C1 segment of cervical spinal cord (tissue), 14 donors: ENCODE measurements at regions not wholly inside any gene's neighbourhood (a gene's known extent, or its start where the extent isn't known, plus 50 kb on each side); places are given as distances from the start of the nearest gene placed in this dataset.

ENCODE experiments used
- DNase-seq, 14 donors: peaks; one replicate each; lab custom pipeline; 2025; lab: John Stamatoyannopoulos, UW

- no peak for DNase-seq
These were observed 1160.4 kb downstream of the BRD1 start for GRCh38 chr22:48667289-48667688.

- DNase-seq = no peak
These were observed 1161.1 kb downstream of the BRD1 start for GRCh38 chr22:48666620-48667019.

GRCh38 chr22:48665311-48665995, 1162.2 kb downstream of the BRD1 start:
- no peak for DNase-seq

DNA sequence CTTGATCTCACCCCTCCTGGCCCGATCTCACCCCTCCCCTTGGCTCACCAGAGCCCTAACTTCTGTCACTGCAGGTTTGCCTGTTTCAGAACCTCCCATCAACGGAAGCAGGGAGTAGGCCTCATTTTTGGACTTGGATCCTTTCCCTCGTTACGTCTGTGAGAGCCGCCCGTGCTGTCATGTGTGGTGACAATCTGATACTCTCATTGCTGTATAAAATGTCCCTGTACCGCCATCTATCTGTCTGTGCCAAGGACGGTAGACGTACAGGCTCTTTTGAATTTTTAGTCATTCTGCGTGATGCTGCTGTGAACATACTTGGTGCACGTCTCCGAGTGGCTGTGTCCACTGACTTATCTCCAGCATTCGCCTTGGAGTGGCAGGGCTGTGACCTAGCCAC, 1163.1 kb downstream of the BRD1 start:
- DNase-seq = no peak

DNA sequence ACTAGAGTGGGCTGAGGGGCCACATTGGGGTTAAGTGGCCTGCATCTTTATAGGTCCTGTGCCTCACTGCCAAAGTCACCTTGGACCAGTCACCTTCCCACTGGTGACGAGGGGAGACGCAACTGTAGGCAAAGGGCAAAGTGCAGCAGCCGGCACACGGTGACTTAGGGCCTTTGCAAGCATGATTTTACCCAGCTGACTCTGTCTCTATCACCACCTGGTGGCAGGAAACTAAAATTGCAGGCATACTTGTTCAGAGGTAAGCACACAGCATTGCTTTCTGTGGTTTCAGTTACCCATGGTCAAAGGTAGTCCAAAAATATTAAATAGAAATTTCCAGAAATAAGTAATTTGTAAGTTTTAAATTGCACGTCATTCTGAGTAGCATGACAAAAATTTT, 1164.4 kb downstream of the BRD1 start:
- no peak for DNase-seq

GRCh38 chr22:48662476-48663135, 1165.1 kb downstream of the BRD1 start:
- no peak for DNase-seq

- DNase-seq = no peak
These were observed 1165.7 kb downstream of the BRD1 start for GRCh38 chr22:48661984-48662383.

DNA sequence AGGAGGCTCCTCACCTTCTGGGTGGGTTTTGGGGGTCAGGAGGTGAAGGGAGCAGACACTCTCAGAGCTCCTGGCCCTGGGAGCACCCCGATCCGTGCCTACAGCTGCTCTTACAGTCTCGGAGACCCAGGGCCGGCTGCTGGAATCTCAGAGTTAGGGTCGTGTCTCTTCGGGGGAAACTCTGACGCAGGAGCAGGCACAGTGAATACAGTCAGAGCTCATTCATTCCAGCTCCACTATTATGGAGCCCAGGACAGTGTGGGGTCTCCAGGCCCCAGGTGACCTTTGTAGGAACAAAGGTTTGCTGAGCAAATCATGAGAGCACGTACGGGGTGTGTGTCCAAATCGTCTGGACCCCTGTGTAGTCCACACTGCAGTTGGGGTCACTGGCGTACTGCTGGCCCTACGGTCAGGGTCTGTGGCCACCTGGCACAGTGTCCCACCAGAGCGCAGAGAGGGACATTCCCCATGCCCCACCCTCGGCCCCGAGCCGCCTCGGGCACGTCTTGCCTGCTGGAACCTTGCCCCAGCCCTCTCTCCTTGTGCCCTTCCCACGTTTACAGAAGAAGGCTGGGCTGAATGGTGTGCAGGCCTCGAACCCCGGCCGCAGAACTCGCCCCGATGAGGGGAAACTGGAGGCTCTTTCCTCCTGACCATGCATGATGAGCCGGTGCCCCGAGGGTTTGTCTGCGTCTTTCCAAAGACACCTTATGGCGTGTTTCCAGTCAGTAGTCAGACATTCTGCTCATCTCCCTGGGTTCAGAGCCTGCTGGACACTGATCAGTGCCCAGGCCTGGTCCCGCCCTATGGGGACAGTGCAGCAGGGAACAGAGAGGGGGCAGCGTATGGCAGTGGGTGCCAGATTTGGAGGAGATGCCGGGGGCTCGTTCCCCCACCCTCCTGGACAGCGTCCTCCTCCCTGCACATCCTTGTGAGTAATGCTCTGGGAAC, 1166.6 kb downstream of the BRD1 start:
- peak in 1 of 14 donors; percentile 21 for DNase-seq

- no peak for DNase-seq
These were observed 1167.4 kb downstream of the BRD1 start for GRCh38 chr22:48660104-48660789.

GRCh38 chr22:48659404-48659996, 1168.2 kb downstream of the BRD1 start:
- DNase-seq = no peak

DNA sequence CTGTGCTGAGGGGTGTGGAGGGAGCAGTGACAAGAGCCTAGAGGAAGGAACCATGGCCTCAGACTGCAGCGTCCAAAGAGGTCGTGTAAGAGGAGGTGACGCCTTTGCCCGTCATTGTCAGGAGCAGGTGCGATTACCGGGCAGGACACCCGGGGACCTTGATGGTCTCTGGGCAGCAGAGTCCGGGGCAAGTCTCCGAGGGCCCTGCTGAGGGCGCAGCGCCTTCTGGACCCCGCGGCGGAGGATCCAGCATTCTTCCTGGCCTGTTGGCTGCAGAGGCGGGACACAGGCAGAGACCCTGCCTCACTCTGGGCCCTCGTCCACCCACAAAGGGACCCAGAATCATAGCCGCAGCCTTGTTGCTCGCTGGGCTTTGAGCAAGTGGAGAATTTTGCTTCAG, 1168.8 kb downstream of the BRD1 start:
- DNase-seq = no peak

- DNase-seq = no peak
These were observed 1169.4 kb downstream of the BRD1 start for GRCh38 chr22:48658246-48658645.

DNA sequence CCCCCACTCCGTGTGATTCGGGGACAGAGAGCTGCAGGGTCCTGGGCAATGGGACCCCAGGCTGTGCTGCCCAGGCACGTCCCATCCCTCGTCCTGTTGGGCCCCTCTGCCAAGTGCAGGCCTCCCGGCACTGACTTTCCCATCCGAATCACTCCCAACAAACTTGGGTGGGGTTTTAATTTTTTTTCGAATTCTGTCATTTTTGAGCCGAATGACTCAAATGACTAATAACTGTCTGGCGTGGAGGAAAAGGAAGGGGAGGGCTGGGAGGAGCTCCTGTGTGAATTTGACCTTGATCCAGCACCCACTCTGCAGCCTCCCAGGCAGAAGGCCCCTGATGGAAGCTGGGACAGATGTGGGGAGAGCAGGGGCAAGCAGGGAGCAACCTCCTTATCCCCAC, 1173.2 kb downstream of the BRD1 start:
- DNase-seq = no peak

- no peak for DNase-seq
These were observed 1173.7 kb downstream of the BRD1 start for GRCh38 chr22:48653929-48654328.

GRCh38 chr22:48653306-48653705, 1174.4 kb downstream of the BRD1 start:
- no peak for DNase-seq

DNA sequence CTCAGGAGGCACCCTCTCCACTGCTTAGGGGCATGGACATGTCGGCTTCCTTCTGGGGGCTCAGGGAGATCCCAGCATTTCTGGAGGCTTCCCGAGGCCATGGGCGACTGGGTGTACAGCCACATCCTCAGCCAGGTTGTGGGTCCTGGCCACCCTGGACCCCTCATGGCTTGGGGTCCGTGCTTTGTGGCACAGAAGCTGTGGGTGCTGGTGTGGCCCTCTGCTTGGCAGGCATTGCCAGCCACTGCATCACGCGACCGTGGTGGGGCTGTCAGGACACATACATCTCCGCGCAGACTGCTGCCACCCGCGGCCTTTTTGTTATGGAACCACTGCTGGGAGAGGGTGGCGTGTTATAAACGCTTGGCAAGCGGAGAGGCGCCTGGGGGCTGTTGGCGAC, 1174.9 kb downstream of the BRD1 start:
- no peak for DNase-seq

- DNase-seq = no peak
These were observed 1175.6 kb downstream of the BRD1 start for GRCh38 chr22:48651981-48652538.

DNA sequence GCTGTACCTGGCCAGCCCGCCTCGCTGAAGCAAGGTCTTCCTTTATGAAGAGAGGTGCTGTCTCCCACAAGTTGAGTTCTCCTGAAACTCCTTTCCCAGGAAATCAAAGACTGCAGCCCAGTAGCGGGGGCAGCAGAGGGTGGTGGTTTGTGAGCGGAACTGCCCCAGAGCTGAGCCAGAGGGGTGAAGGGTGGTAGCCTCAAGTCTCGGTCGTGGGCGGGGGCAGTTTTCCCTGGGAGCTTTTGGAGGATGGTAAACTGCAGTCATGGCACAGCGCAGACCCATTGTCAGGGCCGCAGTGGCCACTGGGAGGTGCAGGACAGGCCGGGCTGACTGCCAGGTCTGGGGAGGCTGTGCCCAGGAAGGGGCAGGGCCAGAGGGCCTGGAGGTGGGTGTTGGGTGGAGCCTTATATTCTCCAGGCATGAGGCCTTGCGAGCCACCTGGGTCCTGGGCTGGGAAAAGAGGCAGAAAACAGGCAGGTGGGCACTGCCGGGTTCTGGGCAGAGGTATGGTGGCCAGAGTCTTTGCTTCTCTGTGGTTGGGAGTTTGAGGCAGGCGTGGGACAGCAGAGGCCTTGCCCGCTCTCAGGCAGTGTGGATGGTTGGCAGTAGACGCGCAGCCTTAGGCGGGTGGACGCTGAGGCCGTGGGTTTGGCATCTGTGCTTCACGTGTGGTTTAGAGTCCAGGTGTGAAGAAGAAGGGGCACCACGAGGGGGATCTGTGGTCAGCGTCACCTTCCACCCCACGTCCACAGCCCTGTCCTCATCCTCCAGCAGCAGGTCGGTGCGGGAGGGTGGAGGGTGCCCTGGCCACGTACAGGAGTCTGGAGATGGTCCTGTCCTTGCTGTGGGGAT, 1176.4 kb downstream of the BRD1 start:
- DNase-seq = peak in 10 of 14 donors; percentile 23 to 73 (median 42)

DNA sequence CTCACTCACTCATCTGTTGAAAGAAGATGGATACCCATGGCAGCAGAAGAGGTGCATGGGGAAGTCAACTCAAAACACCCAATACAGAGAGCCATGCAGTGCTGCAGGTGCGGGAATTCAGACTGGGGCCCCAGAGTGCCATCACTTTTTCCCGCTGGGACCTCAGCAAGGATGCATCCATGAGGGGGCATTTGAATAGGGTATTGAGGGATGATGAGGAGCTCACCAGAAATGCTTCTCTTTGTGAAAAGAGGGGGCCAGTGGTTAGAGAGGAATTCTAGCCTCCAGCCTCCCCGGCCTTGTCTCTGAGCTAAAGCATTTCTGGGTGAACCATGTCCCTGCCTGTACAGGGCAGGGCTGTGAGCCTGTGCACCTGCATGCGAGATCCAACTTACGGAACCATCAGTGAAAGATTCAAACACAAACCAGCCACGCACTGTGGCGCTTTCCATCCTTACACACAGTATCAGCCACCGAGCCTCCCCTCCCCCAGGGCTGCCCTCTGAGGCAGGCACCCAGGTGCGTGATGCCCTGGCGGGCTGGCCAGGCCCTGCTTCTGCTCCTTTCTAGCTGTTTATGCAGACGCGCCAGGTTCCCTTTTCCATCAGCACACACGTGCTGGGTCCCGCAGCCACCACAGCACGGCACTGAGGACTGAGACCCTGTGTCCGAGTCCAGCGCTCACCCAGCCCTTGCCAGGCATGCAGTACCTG, 1177.2 kb downstream of the BRD1 start:
- DNase-seq = no peak
